HT-29 (cell line): ENCODE measurements at regions not wholly inside any gene's neighbourhood (a gene's known extent, or its start where the extent isn't known, plus 50 kb on each side); places are given as distances from the start of the nearest gene placed in this dataset.
"Not testable (repeated sequence)": the region's sequence is repeated elsewhere in the genome, so short reads cannot be mapped to it uniquely, and the experiment has no call there.

Experiments
- DNase-seq: peaks from one replicate; pipeline ENCODE4 v3.0.0-alpha.2; 2015; ENCODE audit warnings: low spot score

DNA sequence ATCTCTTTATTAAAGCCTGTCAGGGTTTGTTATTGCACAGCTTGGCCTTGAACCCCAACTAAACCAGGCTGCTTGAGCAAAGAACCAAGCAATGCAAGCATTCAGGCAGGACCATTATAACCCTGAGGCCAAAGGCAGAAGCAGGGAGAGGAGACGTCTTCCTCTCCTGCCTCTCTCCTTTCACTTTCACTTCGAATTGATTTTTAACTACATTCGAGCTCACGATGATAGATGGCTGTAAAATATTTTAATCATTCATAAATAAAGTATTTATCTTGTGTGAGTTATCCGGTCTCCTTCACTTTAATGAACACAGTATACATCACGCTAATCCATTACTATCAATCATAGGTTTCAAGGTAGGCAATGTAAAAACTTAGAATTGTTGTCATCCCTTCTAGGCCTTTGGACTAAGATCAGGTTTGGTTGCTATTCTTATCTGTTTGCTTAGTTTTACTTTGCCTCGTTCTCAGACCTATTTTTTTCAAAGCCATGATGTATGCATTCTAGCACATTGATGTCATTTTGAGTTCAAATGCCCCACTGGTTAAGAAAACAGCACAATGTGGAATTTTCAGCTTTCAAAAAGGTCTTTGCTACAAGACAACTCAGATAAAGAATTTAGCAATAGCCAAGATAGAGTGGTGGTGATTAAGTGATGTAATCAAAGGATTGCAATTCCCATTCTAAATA lies 480.2 kb upstream of the RUNX1 start:
- no peak for DNase-seq

DNA sequence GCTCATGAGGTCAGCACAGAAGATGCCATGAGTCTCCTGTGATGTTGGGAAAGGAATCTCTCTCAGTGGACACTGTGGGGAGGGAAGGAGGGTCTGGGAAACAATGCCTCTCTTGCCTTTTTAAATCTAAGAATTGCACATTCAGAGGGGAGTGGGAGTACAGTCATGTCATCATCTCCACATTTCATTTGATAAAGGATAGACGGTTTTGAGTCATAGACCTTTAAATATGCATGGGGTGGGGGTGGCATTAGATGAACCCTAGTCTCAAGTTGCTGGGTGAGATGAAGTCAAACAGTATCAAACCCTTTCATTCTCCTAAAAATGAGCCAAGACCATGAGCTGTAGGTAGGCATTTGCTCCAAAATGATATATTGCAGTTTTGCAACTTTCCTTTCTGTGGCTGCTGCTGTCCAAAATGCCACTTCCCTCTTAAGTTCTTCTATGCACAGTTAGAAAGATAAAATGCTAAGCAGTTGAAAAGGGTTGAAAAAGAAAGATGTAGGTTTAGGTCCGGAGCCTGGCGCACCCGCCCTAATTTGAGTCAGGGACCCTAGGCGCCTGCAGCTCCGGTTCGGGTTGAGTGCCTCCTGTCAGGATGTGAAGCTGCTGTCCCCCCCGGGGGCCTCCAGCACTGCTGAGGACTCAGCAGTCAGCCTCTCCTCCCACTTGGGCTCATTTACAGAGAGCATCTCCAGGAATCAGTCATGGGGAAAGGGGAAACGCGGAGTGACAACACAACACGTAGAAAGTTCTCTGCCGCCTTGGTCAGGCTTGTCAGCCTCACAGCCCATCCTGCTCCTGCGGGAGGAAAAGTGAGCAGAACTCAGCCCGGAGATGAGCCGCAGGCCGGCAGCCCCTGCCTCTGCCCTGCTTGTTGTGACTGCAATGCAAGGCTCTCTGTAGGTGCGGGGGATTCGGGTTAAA lies 479.3 kb upstream of the RUNX1 start:
- no peak for DNase-seq

DNA sequence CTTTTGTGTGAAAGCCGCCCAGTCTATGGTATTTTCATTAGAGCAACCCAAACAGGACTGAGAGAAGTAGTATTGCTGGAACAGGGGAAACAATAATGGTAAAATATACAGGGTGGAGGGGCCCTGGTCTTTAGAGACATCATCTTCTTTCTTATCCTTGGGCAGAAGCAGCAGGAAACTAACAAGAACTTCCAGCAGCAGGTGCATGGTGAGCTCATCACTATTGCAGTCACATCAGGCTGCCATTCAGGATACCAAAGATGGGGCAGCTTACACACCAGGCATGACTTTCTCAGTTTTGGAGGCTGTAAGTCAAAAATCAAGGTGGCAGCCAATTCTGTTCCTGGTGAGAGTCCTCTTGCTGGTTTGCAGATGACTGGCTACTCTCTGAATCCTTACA lies 478.3 kb upstream of the RUNX1 start:
- DNase-seq = no peak

DNA sequence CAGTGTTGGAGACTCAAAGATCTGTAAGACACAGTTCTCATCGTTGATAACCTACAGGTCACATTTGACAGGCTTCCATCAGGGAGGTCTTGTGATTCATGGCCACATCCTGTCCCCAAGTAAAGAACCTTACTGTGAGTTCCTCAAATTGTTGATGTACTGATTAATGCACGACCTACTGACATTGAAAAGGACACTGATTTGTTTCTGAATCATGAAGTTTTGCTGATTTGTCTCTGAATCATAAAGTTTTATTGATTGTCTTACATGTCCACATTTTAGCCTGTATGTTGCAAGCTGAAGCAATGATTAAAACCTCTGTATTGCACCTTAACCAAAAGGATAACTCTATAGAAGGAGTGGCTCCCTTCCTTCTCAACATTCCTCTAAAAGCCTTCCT lies 476.3 kb upstream of the RUNX1 start:
- DNase-seq = no peak

DNA sequence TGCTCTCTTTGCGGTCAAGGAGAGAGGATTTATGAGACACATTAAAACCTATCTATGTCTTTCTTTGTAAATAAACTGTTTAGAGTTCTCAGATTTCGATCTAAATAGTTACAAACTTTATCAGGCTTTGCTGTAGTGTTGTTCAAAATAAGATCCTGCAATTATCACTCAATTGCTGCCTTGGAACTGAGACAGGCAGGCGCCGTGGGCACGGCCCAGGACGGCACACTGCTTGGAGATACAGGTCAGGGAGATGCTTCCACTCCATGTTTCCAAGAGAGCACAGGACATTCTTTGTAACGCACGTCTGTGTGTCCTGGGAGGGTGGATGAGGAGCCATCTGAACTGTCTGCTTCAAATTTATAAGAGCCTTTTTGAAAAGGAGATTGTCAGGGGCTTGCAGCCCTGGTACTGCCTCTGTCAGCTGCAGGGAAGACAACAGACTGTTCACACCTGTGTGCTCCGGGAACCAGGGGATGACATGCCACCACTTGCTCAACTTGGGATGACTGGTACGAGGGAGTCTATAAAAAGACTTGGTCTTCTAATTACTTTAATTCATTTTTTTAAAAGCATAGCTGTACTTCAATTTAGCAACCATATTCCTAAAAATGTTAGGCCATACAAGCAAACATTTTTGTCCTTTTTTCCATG lies 472.9 kb upstream of the RUNX1 start:
- DNase-seq = no peak

DNA sequence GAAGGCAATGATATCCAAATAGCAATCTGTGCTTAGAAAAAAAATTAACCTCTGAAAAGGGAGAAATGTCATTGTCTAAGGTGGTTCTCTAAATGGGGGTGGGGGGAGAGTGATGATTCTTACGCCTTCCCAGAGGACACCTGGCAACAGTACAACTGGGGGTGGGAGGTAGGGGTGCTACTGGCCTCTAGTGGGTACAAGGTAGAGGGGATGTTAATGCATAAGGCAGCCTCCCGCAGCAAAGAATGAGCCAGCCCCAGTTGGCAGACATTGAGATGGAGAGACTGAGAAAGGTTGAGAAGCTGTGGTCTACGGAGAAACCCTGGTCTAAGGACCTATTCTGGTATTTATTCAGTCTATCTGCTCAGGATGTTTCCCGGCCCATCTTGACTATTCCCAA lies 472.2 kb upstream of the RUNX1 start:
- DNase-seq = no peak

DNA sequence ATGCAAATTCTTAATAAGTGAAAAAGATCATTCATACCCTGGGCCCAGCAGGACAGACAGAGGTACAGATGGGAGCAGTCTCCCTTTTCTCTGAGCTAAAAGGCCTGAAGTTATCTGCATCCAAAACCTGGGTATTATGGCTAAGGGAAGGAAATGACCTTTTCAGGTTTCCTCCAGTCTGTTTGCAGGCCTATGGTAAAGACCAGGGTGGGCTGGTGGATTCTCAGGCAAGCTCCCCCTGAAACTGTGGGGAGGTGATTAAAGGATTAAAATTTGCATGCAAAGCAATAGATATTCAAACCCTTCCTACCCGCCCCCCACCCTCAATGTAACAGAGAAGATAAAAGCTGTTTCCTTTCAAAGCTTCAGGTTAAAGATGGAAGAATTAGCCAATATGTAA lies 471.8 kb upstream of the RUNX1 start:
- DNase-seq = no peak

DNA sequence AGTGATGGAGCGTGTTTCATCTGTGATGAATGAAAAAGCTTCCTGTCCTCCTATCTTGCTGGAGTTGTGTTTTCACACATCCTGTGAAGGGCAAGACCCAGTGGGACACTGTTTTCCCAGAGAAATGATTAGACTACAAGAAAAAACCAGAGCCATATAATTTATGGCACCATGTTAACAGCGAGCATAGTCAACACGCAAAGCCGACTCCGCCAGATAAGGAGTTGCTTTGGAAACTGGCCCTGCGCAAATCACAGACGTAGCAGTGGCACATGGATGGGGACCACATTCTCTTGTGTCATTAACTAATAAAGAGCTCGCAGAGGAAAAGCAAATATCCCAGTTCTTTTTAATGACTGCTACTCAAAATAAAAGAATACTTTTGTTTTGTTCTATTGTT lies 471.2 kb upstream of the RUNX1 start:
- no peak for DNase-seq

DNA sequence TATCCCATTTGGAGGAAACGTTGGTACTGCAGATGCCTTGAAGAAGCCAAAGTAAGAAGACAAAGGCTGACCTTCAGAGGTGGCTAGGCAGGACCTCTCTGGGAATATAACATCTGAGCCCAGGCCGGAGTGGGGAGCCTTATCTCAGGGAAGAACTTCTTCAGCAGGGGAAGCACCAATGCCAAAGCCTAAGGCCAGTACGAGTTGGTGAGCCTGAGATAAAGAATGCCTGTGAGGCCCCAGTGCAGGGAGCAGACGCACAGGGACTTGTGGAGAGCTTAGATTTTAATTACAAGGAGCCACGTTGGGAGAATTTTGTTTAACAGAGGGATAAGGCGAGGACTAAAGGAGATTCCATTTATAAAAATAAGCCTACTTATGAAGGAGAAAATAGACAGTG lies 468.8 kb upstream of the RUNX1 start:
- no peak for DNase-seq

DNA sequence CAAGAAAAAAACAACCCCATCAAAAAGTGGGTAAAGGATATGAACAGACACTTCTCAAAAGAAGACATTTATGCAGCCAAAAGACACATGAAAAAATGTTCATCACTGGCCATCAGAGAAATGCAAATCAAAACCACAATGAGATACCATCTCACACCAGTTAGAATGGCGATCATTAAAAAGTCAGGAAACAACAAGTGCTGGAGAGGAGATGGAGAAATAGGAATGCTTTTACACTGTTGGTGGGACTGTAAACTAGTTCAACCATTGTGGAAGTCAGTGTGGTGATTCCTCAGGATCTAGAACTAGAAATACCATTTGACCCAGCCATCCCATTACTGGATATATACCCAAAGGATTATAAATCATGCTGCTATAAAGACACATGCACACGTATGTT lies 467.2 kb upstream of the RUNX1 start:
- DNase-seq = not testable (repeated sequence)

DNA sequence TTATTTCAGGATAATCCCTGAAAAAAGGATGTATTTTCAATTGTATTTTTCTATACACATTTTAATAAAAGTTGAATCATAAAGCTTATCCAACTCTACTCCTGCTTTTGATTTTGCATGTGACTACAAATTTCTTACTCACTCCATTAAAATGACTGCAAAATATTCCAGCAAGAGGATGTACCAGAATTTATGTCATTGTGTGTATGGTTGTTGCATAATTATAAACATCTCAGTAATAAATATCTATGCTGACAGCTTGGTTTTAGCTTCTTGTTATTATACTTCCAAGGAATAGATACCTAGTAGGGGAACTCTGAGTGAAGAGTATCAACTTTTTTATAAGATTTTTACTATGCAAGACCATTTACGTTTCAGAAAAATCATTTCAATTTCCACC lies 463.2 kb upstream of the RUNX1 start:
- DNase-seq = no peak

DNA sequence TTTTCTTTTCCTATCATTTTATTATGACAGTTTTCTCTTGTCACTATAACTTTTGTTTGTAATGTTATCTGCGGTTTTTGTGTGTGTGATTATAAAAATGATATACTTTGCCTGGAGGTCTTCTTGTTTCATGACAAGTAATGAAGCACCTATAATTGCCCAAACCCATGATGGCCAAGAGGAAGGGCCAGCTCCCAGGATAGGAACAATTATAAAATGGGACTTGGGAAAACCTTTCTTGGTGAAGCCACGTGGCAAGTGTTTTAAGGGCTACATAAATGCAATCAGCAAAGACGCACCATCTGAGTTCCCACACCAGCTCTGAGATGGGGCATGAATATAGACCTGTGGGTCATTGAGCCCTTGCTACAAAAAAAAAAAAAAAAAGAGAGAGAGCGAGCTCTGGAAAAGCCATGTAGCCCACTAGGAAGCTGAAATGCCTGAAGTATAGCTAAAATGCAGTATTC lies 462.6 kb upstream of the RUNX1 start:
- DNase-seq = no peak

DNA sequence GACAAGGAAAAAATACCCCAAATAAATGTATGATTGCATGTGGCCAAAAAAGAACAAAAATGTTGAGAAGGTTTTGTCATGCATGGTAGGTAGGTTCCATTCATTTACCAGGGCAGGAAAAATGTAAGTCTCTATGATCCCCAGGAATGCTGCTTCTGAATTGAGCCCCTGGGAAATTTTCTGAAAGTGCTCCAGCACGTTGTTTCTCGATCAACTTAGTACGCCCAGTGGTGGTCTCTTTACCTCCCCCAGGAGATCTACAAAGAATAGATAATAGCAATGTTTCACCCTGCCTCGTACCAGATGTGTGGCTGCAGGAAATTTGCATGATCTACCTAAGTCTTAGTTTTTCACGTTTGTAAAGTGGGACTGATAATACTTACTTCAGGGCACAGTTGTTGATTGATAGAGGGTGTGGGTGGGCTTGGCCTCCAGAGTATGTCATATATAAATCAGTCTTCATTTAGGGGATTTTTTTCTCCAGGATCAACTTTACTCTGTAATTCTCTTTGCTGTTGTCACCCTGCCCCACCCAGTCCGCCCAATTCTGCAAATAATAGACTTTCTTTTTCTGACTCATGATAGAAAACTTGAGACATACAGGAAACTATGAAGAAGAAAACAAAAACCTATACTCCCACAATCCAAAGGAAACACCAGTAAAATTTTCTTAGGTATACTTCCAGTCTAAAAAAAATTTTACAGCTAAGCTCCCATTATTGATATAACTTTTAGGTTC lies 462.0 kb upstream of the RUNX1 start:
- no peak for DNase-seq

DNA sequence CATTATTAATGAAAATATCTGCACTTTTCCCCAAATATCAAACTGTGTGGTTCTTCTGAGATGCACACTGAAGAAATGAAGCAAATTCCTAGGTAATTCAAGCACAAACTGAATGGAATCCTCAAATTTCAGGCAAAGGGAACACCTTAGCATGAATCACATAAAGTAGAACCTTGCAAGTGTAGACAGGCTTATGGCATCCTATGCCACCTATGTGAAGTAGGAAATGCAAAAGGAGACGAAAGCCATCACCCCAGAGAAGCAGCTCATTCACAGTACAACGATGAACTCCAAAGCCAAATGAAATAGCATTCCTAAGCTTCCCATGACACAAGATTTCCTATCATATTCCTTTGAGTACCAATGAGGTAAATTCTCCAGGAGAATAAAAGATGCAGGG lies 461.2 kb upstream of the RUNX1 start:
- no peak for DNase-seq

DNA sequence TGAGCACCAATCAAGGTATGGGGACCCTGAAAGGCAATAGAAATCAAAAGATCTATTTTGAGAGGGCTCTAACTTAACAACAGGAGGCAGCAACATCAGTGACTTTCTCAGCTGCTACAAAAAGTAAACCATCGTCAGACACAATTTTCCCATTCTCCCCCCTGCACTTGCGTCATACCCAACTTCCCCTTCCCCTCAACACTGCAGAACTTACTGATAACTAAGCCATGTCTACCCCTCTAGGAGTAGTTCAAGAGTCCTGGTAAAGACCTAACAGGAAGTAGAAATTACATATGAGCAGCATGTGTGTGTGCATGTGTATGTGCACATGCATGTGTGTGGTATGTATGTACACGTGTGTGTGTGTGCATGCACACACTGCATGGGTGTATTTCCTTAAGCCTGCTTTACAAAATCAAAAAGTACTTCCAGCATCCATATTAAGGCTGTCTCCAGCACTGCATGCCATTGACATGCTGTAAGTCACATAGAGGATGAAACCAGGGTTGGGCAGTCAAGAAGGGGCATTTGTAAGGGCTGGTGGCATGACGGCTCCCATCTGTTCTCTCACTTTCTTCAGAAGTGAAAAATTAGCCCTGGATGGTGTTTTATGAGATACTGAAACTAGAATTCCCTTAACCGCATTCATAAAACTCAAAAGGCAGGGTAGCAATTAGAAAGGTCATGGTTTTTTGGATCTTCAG lies 460.1 kb upstream of the RUNX1 start:
- no peak for DNase-seq

DNA sequence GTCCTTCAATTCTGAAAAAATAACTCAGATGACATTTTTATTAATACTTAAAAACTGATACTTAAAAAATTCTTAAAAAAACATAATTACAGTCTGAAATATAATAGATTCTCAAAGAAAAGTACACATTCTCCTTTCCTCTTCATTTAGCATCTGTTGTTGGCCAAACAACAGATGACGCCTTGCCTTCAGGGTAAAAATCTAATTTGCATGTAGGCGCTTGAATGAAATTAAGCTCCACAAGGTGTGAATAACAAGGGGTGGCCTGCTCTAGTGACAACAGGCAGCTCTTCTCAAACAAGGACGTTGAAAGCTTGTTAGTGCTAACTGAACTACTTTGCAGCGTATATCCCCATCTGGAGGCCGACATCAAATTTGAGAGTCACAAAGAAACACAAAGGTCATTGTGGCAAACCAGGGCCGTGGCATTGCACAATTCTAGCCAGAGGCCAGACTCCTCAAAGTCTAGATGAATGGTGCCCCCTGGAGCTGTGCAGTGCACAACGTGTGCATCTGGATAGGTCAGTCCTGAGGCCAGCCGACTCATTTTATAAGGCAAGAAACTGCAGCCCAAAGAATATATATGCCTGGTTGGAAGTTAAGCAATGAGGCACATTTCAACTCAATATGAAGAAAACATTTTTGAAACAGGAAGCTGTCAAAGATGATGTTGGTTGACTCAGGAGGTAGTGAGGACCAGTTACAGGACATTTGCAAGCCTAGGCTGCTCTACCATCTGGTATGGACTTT lies 459.2 kb upstream of the RUNX1 start:
- DNase-seq = peak; percentile 63

DNA sequence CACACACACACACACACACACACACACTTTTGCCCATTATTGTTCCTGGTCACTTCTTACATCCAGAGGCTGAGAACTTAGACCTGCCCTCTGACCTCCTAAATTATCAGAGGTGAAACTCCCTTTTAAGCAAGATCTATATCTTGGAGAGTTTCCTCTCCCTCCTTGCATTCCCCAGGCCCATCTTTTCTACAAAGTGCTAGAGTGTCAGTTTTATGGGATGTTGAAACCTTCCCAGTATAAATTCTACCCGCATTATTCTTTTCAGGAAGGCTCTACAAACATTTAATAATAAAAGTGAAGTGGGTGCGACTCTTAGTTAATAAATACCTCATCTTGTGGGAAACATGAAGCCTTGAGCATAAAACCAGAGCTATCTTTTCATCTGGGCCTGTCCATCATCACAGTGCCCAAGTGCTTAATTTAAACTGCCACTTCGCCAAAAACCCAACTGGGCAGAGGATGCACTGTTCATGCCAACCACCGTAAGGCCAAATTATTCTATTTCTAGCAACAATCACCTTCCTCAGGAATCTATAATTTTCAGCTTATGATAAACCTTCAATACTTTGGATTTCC lies 458.2 kb upstream of the RUNX1 start:
- DNase-seq = no peak

DNA sequence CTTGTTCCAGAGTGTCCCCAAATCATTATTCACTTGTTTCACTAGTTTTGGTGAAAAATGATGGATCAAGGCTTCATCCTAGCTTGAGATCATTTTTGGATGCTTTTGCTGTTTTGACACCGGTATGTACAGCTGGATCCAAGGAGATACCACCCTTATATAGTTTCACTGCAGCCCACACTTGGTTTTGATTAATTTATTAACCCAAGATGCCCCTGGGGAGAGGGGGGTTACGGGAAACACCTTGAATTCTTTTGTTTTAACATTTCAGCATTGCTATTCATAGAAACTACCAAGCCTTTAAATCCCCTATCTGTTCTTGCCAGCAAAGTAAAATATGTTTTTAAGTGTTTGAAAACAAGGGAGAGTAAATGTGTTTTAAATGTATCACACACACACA lies 457.7 kb upstream of the RUNX1 start:
- DNase-seq = no peak

DNA sequence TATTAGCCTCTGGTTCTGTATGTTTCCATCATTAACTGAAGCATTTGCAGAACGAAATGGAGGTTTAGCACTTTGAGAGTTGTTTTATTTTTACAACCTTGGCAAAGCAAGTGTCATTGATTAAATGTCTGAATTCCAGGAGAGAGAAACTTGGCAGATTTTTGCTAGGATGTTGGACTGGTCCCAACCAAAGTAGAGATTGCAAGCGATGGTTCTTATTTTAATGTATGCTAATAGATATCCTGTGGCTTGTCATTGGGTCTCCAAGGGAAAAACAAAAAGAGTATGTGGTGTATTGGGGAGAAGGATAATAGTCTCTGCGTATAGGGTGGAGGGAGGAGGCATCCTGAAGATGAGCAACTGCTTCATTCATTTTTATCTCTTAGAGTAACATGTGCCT lies 457.2 kb upstream of the RUNX1 start:
- DNase-seq = no peak

DNA sequence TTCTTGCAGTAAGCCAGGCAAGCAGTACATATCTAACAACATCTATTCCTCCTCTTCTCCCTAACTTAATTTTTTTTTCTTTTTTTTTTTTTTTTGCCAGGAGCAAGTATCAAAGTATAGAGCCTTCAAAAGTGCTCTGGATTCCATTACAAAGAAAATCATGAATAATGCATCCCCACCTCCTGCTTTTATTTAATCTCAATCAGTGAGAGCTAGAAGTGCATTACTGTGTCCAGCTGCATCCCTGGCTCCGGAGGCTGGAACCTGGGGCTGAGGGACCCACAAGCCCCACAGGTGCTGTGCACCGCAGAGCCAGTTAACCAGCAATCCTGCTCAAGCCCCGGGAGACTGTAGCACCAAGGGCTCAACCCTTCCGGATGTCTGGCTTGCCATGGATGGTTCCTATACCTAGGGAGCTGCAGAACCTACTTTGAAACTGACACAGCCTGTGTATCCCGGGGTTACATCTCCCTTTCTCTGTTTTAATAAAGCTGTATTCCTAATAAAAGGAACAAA lies 455.9 kb upstream of the RUNX1 start:
- DNase-seq = no peak
